WI38 (cell line): ENCODE measurements at regions not wholly inside any gene's neighbourhood (a gene's known extent, or its start where the extent isn't known, plus 50 kb on each side); places are given as distances from the start of the nearest gene placed in this dataset.

Experiments
- H3K4me3 ChIP-seq: 2 replicates; pipeline ENCODE4 v1.5.1; 2011; ENCODE audit warnings: low read depth, mild to moderate bottlenecking, control low read depth, low read length
- CTCF ChIP-seq: IDR thresholded peaks from 2 replicates; pipeline ENCODE4 v1.5.1; 2012; ENCODE audit warnings: low read depth, mild to moderate bottlenecking, control low read depth, low read length

GRCh38 chr7:84640637-84641036 is 446.0 kb upstream of the SEMA3A start:
- TF ChIP-seq CTCF = no peak
- H3K4me3 ChIP-seq = no peak overlapping the region

GRCh38 chr7:84638339-84638697 is 443.7 kb upstream of the SEMA3A start:
- TF ChIP-seq CTCF = no peak

GRCh38 chr7:84637568-84638338 is 443.2 kb upstream of the SEMA3A start:
- H3K4me3 ChIP-seq = no peak overlapping the region

More at GRCh38 chr7:84638339-84638697, 443.7 kb upstream of the SEMA3A start:
- no peak overlapping the region for H3K4me3 ChIP-seq

GRCh38 chr7:84631913-84632312 is 437.3 kb upstream of the SEMA3A start:
- TF ChIP-seq CTCF = no peak
- H3K4me3 ChIP-seq = no peak overlapping the region

More at GRCh38 chr7:84637568-84638338, 443.2 kb upstream of the SEMA3A start:
- no peak for TF ChIP-seq CTCF

- H3K4me3 ChIP-seq = no peak overlapping the region
- TF ChIP-seq CTCF = no peak
Measured at GRCh38 chr7:84629640-84630318, 435.2 kb upstream of the SEMA3A start.

GRCh38 chr7:84629216-84629615 is 434.6 kb upstream of the SEMA3A start:
- no peak for TF ChIP-seq CTCF
- no peak overlapping the region for H3K4me3 ChIP-seq

GRCh38 chr7:84627250-84627649 is 432.7 kb upstream of the SEMA3A start:
- TF ChIP-seq CTCF = no peak
- no peak overlapping the region for H3K4me3 ChIP-seq
